Ecto neural progenitor cell (in vitro differentiated cells): ENCODE measurements at regions not wholly inside any gene's neighbourhood (a gene's known extent, or its start where the extent isn't known, plus 50 kb on each side); places are given as distances from the start of the nearest gene placed in this dataset.

Experiments used
- DNase-seq: peaks from one replicate; pipeline ENCODE4 v3.0.0-alpha.2; 2018; ENCODE audit warnings: low spot score

GRCh38 chr5:74122979-74123590 lies 497.1 kb downstream of the ARHGEF28 start:
- no peak for DNase-seq

- DNase-seq, result no peak
Measured at GRCh38 chr5:74122175-74122574, 496.2 kb downstream of the ARHGEF28 start.

GRCh38 chr5:74120585-74120984 lies 494.6 kb downstream of the ARHGEF28 start:
- no peak for DNase-seq

GRCh38 chr5:74118071-74118470 lies 492.1 kb downstream of the ARHGEF28 start:
- DNase-seq, result no peak

- no peak for DNase-seq
Measured at GRCh38 chr5:74116984-74117383, 491.0 kb downstream of the ARHGEF28 start.

- DNase-seq, result no peak
Measured at GRCh38 chr5:74116266-74116665, 490.3 kb downstream of the ARHGEF28 start.

- DNase-seq, result no peak
Measured at GRCh38 chr5:74113927-74114326, 487.9 kb downstream of the ARHGEF28 start.

- no peak for DNase-seq
Measured at GRCh38 chr5:74113196-74113540, 487.2 kb downstream of the ARHGEF28 start.

GRCh38 chr5:74112372-74113195 lies 486.6 kb downstream of the ARHGEF28 start:
- no peak for DNase-seq

- DNase-seq, result no peak
Measured at GRCh38 chr5:74111764-74112163, 485.8 kb downstream of the ARHGEF28 start.

GRCh38 chr5:74109344-74109743 lies 483.3 kb downstream of the ARHGEF28 start:
- DNase-seq, result no peak

GRCh38 chr5:74107899-74108298 lies 481.9 kb downstream of the ARHGEF28 start:
- DNase-seq, result no peak

- no peak for DNase-seq
Measured at GRCh38 chr5:74105126-74105780, 479.3 kb downstream of the ARHGEF28 start.

GRCh38 chr5:74103131-74104023 lies 477.4 kb downstream of the ARHGEF28 start:
- DNase-seq, result no peak

- DNase-seq, result no peak
Measured at GRCh38 chr5:74100268-74100665, 474.3 kb downstream of the ARHGEF28 start.

GRCh38 chr5:74099538-74100267 lies 473.7 kb downstream of the ARHGEF28 start:
- DNase-seq, result no peak

GRCh38 chr5:74098941-74099340 lies 472.9 kb downstream of the ARHGEF28 start:
- DNase-seq, result no peak

- DNase-seq, result no peak
Measured at GRCh38 chr5:74098456-74098855, 472.5 kb downstream of the ARHGEF28 start.

- no peak for DNase-seq
Measured at GRCh38 chr5:74096325-74096724, 470.3 kb downstream of the ARHGEF28 start.

GRCh38 chr5:74095871-74096270 lies 469.9 kb downstream of the ARHGEF28 start:
- no peak for DNase-seq

GRCh38 chr5:74094782-74095108 lies 468.7 kb downstream of the ARHGEF28 start:
- DNase-seq, result no peak
